H1 (cell line): ENCODE measurements at regions not wholly inside any gene's neighbourhood (a gene's known extent, or its start where the extent isn't known, plus 50 kb on each side); places are given as distances from the start of the nearest gene placed in this dataset.

Experiments used
- CTCF ChIA-PET: fragments of 300-600 bp; sonication (Branson Sonifier 250); formaldehyde crosslinking; loops from one replicate; lab custom pipeline; 2021; ENCODE audit not compliant: partially characterized antibody; lab: Charles Lee
- POLR2A ChIA-PET: fragments of 300-600 bp; sonication (Branson Sonifier 250); formaldehyde crosslinking; loops from one replicate; lab custom pipeline; 2021; ENCODE audit warnings: inconsistent platforms; ENCODE audit not compliant: partially characterized antibody; lab: Charles Lee
- DNase-seq, 2 experiments: peaks; one replicate each; pipeline versions ENCODE4 v3.0.0 to v3.0.0-alpha.2; 2010 to 2022; ENCODE audit warnings: low spot score in 2 of 2, low read depth in 1 of 2, mixed read lengths in 1 of 2
- FAIRE-seq: peaks from 2 replicates; lab custom pipeline; 2011; peaks lifted over from hg19 to GRCh38; lab: Jason Lieb, UNC
- H2AFZ ChIP-seq: 2 replicates; pipeline ENCODE4 v1.8.1; 2012; ENCODE audit warnings: low read length, inconsistent platforms
- H2AK5ac ChIP-seq: 2 replicates; pipeline ENCODE4 v1.6.1; 2013; ENCODE audit warnings: low read depth, low read length
- H2BK120ac ChIP-seq: replicated peaks from 2 replicates; pipeline ENCODE3; 2013; ENCODE audit warnings: low read depth, low read length, inconsistent platforms
- H2BK12ac ChIP-seq: 2 replicates; pipeline ENCODE4 v1.6.1; 2013; ENCODE audit warnings: low read depth, low read length
- H2BK15ac ChIP-seq: 2 replicates; pipeline ENCODE4 v1.6.1; 2013; ENCODE audit warnings: low read length
- H2BK20ac ChIP-seq: 2 replicates; pipeline ENCODE4 v1.6.1; 2013; ENCODE audit warnings: low read length
- H2BK5ac ChIP-seq: 2 replicates; pipeline ENCODE4 v1.6.1; 2013; ENCODE audit warnings: low read depth, low read length
- H3K14ac ChIP-seq: 2 replicates; pipeline ENCODE4 v1.6.1; 2013; ENCODE audit warnings: inconsistent platforms; ENCODE audit not compliant: insufficient read length
- H3K18ac ChIP-seq: 2 replicates; pipeline ENCODE4 v1.6.1; 2013; ENCODE audit warnings: low read length; ENCODE audit errors: extremely low read depth
- H3K23ac ChIP-seq: 2 replicates; pipeline ENCODE4 v1.6.1; 2013; ENCODE audit warnings: inconsistent platforms; ENCODE audit not compliant: insufficient read length
- H3K23me2 ChIP-seq: 2 replicates; pipeline ENCODE4 v1.6.1; 2013; ENCODE audit warnings: low read depth, low read length
- H3K27ac ChIP-seq: 2 replicates; pipeline ENCODE4 v1.6.1; 2011; ENCODE audit warnings: low read depth, low read length, inconsistent platforms
- H3K27me3 ChIP-seq, 4 experiments: replicated peaks in 1 of 4; 1 replicate in 1 of 4; 2 replicates in 3 of 4; pipeline versions ENCODE4 v1.6.1 to v1.8.1; 2011 to 2013; ENCODE audit warnings: low read length in 3 of 4, mild to moderate bottlenecking in 3 of 4, inconsistent platforms in 2 of 4, mixed read lengths in 2 of 4, moderate library complexity in 1 of 4; ENCODE audit not compliant: control insufficient read depth in 3 of 4, insufficient read depth in 3 of 4; ENCODE audit errors: extremely low read depth in 1 of 4
- H3K36me3 ChIP-seq, 4 experiments: 2 replicates each; pipeline versions ENCODE4 v1.6.1 to v1.8.1; 2011 to 2013; ENCODE audit warnings: mild to moderate bottlenecking in 4 of 4, low read length in 3 of 4, moderate library complexity in 2 of 4, control low read depth in 1 of 4, inconsistent platforms in 1 of 4; ENCODE audit not compliant: insufficient read depth in 4 of 4, control insufficient read depth in 2 of 4
- H3K4ac ChIP-seq: replicated peaks from 2 replicates; pipeline ENCODE3; 2013; ENCODE audit warnings: low read length, low read depth, mixed read lengths, inconsistent platforms; ENCODE audit not compliant: insufficient read length
- H3K4me1 ChIP-seq, 4 experiments: replicated peaks in 1 of 4; 1 replicate in 1 of 4; 2 replicates in 3 of 4; pipeline versions ENCODE4 v1.6.1 to v1.8.1; 2011 to 2013; ENCODE audit warnings: low read length in 3 of 4, inconsistent platforms in 2 of 4, mixed read lengths in 1 of 4; ENCODE audit not compliant: insufficient read depth in 4 of 4, control insufficient read depth in 3 of 4
- H3K4me2 ChIP-seq, 2 experiments: 2 replicates each; pipeline versions ENCODE4 v1.6.1 to v1.8.1; 2011 to 2013; ENCODE audit warnings: low read depth in 2 of 2, low read length in 2 of 2, control low read depth in 1 of 2, inconsistent platforms in 1 of 2, mild to moderate bottlenecking in 1 of 2; ENCODE audit not compliant: insufficient read depth in 1 of 2
- H3K4me3 ChIP-seq, 4 experiments: fragments of 200-600, 300-600 bp in 1 of 4; sonication (generic), shearing (Covaris generic), sonication (Bioruptor Twin) in 1 of 4; 2 replicates each; pipeline versions ENCODE4 v1.5.1 to v1.8.1; 2011 to 2016; ENCODE audit warnings: low read length in 4 of 4, low read depth in 3 of 4, control low read depth in 2 of 4, inconsistent platforms in 2 of 4, mild to moderate bottlenecking in 2 of 4, mixed read lengths in 1 of 4, moderate library complexity in 1 of 4; ENCODE audit not compliant: insufficient read depth in 2 of 4; ENCODE audit errors: extremely low read depth in 1 of 4
- H3K56ac ChIP-seq: replicated peaks from 2 replicates; pipeline ENCODE3; 2013; ENCODE audit warnings: low read depth, mild to moderate bottlenecking, mixed read lengths, low read length, inconsistent platforms; ENCODE audit not compliant: insufficient read length
- H3K79me1 ChIP-seq: 2 replicates; pipeline ENCODE4 v1.6.1; 2013; ENCODE audit warnings: low read depth, low read length, control low read depth
- H3K79me2 ChIP-seq, 2 experiments: 2 replicates each; pipeline versions ENCODE4 v1.6.1 to v1.8.1; 2012 to 2013; ENCODE audit warnings: low read length in 2 of 2, mild to moderate bottlenecking in 2 of 2, inconsistent platforms in 1 of 2; ENCODE audit not compliant: insufficient read depth in 2 of 2, control insufficient read depth in 1 of 2
- H3K9ac ChIP-seq, 4 experiments: replicated peaks in 1 of 4; 1 replicate in 1 of 4; 2 replicates in 3 of 4; pipeline versions ENCODE4 v1.6.1 to v1.8.1; 2011 to 2013; ENCODE audit warnings: low read depth in 3 of 4, low read length in 3 of 4, control low read depth in 2 of 4, mild to moderate bottlenecking in 2 of 4, moderate library complexity in 2 of 4, inconsistent platforms in 1 of 4; ENCODE audit errors: extremely low read depth in 1 of 4
- H3K9me3 ChIP-seq, 2 experiments: 2 replicates each; pipeline versions ENCODE4 v1.6.1 to v1.8.1; 2012 to 2013; ENCODE audit warnings: mild to moderate bottlenecking in 2 of 2, moderate library complexity in 2 of 2, control low read depth in 1 of 2, inconsistent platforms in 1 of 2, low read depth in 1 of 2, low read length in 1 of 2, mixed read lengths in 1 of 2; ENCODE audit not compliant: insufficient read depth in 2 of 2
- H4K20me1 ChIP-seq, 2 experiments: replicated peaks in 1 of 2; 2 replicates each; pipeline versions ENCODE3 to v1.8.1; 2011 to 2013; ENCODE audit warnings: inconsistent platforms in 2 of 2, low read length in 2 of 2, mild to moderate bottlenecking in 1 of 2; ENCODE audit not compliant: insufficient read depth in 2 of 2, control insufficient read depth in 1 of 2
- H4K5ac ChIP-seq: 2 replicates; pipeline ENCODE4 v1.6.1; 2013; ENCODE audit warnings: low read length, low read depth, mixed read lengths, inconsistent platforms; ENCODE audit not compliant: insufficient read length
- H4K8ac ChIP-seq: 2 replicates; pipeline ENCODE4 v1.8.0; 2013; ENCODE audit warnings: mild to moderate bottlenecking, moderate library complexity, low read length, inconsistent platforms; ENCODE audit not compliant: insufficient read depth; ENCODE audit errors: extremely low read depth
- H4K91ac ChIP-seq: replicated peaks from 2 replicates; pipeline ENCODE3; 2013; ENCODE audit warnings: low read length, mixed read lengths, inconsistent platforms; ENCODE audit not compliant: insufficient read length
- CHD1 ChIP-seq: IDR thresholded peaks from 2 replicates; pipeline ENCODE4 v1.6.1; 2012; ENCODE audit warnings: low read depth, low read length, improper control_type of control experiment
- E2F6 ChIP-seq: IDR thresholded peaks from 2 replicates; pipeline ENCODE4 v1.6.1; 2012; ENCODE audit warnings: inconsistent platforms
- EGR1 ChIP-seq: IDR thresholded peaks from 2 replicates; pipeline ENCODE4 v1.6.1; 2011; ENCODE audit warnings: low read depth, low read length, borderline replicate concordance
- EP300 ChIP-seq, 2 experiments: IDR thresholded peaks; 1 replicate in 1 of 2; 2 replicates in 1 of 2; pipeline ENCODE4 v1.6.1; 2011 to 2012; ENCODE audit warnings: low read depth in 2 of 2, low read length in 2 of 2, mild to moderate bottlenecking in 2 of 2, borderline replicate concordance in 1 of 2, inconsistent platforms in 1 of 2, moderate library complexity in 1 of 2
- EZH2 ChIP-seq: fragments of 200-600 bp; sonication (generic); IDR thresholded peaks from 2 replicates; pipeline ENCODE4 v1.7.1; 2012; ENCODE audit warnings: low read depth, mild to moderate bottlenecking, moderate library complexity, low read length, inconsistent platforms; ENCODE audit not compliant: severe bottlenecking
- HDAC6 ChIP-seq: IDR thresholded peaks from one replicate; pipeline ENCODE4 v1.7.1; 2012; ENCODE audit warnings: low read depth, mild to moderate bottlenecking, inconsistent platforms, low read length, moderate library complexity
- NANOG ChIP-seq: IDR thresholded peaks from 2 replicates; pipeline ENCODE4 v1.6.1; 2011; ENCODE audit warnings: low read length, low read depth, mild to moderate bottlenecking, inconsistent platforms; ENCODE audit not compliant: insufficient read depth, poor library complexity, severe bottlenecking
- RNF2 ChIP-seq: fragments of 200-900, 300-1000 bp; sonication (generic); IDR thresholded peaks from 2 replicates; pipeline ENCODE4 v1.7.1; 2016; ENCODE audit warnings: borderline replicate concordance, low read depth, mild to moderate bottlenecking, antibody characterized with exemption, low read length; ENCODE audit not compliant: poor library complexity, severe bottlenecking; ENCODE audit errors: missing control alignments
- SIN3A ChIP-seq, 2 experiments: IDR thresholded peaks in 1 of 2; conservative IDR thresholded peaks in 1 of 2; 2 replicates each; pipeline ENCODE4 v1.6.1; 2011 to 2012; ENCODE audit warnings: low read length in 2 of 2, improper control_type of control experiment in 1 of 2, low read depth in 1 of 2, mild to moderate bottlenecking in 1 of 2
- USF2 ChIP-seq: IDR thresholded peaks from 2 replicates; pipeline ENCODE4 v1.6.1; 2011; ENCODE audit warnings: low read length, improper control_type of control experiment
- ZNF274 ChIP-seq: IDR thresholded peaks from 2 replicates; pipeline ENCODE4 v1.7.0; 2012; ENCODE audit warnings: low read length, borderline replicate concordance; ENCODE audit errors: extremely low read depth
- WGBS, 2 experiments: shearing (Covaris generic) in 1 of 2; methylation state at CpG; one replicate each; pipeline versions ENCODE4 v1.1.6 to v1.1.7; 2013 to 2015; ENCODE audit warnings: low lambda C conversion rate in 2 of 2, mixed read lengths in 2 of 2, inconsistent platforms in 1 of 2, low coverage in 1 of 2, missing lambda C conversion rate in 1 of 2; ENCODE audit not compliant: insufficient replicate concordance in 2 of 2, insufficient coverage in 1 of 2, insufficient read length in 1 of 2; ENCODE audit errors: extremely low coverage in 1 of 2, missing lambda C conversion rate in 1 of 2; 5-methylcytosine and 5-hydroxymethylcytosine counted together

DNA sequence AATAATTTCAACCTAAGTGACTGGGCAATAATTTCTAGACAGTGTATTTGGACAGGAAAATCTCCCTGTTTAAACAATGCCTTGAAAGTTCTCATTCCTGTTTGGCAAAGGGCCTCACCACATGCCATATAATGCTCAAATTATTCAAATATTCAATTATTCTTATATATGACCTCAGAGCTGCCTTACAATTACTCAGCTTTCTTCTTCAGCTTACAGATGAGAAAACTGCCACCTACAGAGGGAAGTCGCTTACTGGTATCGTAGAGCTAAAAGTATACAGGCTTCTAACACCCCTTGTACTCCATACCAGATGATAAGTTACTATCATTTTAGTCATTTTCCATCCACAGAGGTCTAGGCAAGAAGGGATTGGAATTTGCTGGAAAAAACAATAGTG is 830.3 kb downstream of the BRINP1 start:
- Histone ChIP-seq H3K23ac (no peak overlapping the region), H4K20me1 (no peaks in the 10 kb centered on the region), H3K27me3 (no peaks in the 10 kb centered on the region), H3K56ac (no peak overlapping the region), H3K27ac (no peak overlapping the region), H3K9me3 (no peaks in the 10 kb centered on the region), H4K8ac (no peak overlapping the region), H2AFZ (no peak overlapping the region), H2BK20ac (no peak overlapping the region), H3K36me3 (no peaks in the 10 kb centered on the region), H2BK5ac (no peak overlapping the region), H3K79me1 (no peaks in the 10 kb centered on the region), H3K4ac (no peak overlapping the region), H3K4me1 (no peaks in the 10 kb centered on the region), H2BK120ac (no peak overlapping the region), H3K23me2 (no peaks in the 10 kb centered on the region), H4K91ac (no peak overlapping the region), H2AK5ac (no peak overlapping the region), H4K5ac (no peak overlapping the region), H3K18ac (no peak overlapping the region), H3K79me2 (no peaks in the 10 kb centered on the region), H3K4me3 (no peak overlapping the region), H3K4me2 (no peak overlapping the region), H2BK12ac (no peak overlapping the region), H3K14ac (no peak overlapping the region), H2BK15ac (no peak overlapping the region), H3K9ac (no peak overlapping the region)
- POLR2A ChIA-PET: no interaction called here
- no peak for FAIRE-seq
- CTCF ChIA-PET: interaction anchor here (0.6 to 1.2 kb wide), 3 partner anchors 103 to 245 kb away, joined by 3 to 4 read pairs (median 3); no protein-coding TSS in a partner anchor
- no peak for DNase-seq
- TF ChIP-seq SIN3A (conservative IDR thresholded peaks at IDR 0.05 in 1 of 2, IDR thresholded peaks at IDR 0.05 in 1 of 2; ENCODE audit: low read depth in 1 of 2, low read length in 2 of 2): no peak
- TF ChIP-seq HDAC6: no peak
- TF ChIP-seq RNF2: no peak
- no peak for TF ChIP-seq NANOG
- no peak for TF ChIP-seq ZNF274
- TF ChIP-seq E2F6: no peak
- no peak for TF ChIP-seq EGR1
- TF ChIP-seq EP300 (IDR thresholded peaks at IDR 0.05; ENCODE audit: borderline replicate concordance in 1 of 2, low read depth in 2 of 2, low read length in 2 of 2): no peak
- no peak for TF ChIP-seq CHD1
- TF ChIP-seq USF2: no peak
- TF ChIP-seq EZH2: no peak
- WGBS, 2 experiments: 87% methylated on average over 2 of the region's 2 CpGs; no CpG with 5 or more reads in 1 of the 2 experiments
